Esophagus squamous epithelium (tissue), 5 donors: ENCODE measurements at regions not wholly inside any gene's neighbourhood (a gene's known extent, or its start where the extent isn't known, plus 50 kb on each side); places are given as distances from the start of the nearest gene placed in this dataset.

ENCODE experiments used
- DNase-seq: peaks from one replicate; lab custom pipeline; 2025; lab: John Stamatoyannopoulos, UW
- H3K27ac ChIP-seq, 4 donors: fragments of 200-600 bp; sonication (generic); one replicate each; pipeline ENCODE4 v1.5.1; 2016 to 2019; ENCODE audit warnings: mild to moderate bottlenecking in 1 of 4
- H3K27me3 ChIP-seq, 4 donors: fragments of 200-600 bp; sonication (generic); 1 replicate in 3 of 4; 2 replicates in 1 of 4; pipeline versions ENCODE4 v1.5.1 to v1.6.0; 2017 to 2021; ENCODE audit warnings: antibody characterized with exemption in 1 of 4
- H3K36me3 ChIP-seq, 3 donors: fragments of 200-600 bp; sonication (generic); one replicate each; pipeline ENCODE4 v1.5.1; 2016 to 2019
- H3K4me1 ChIP-seq, 3 donors: fragments of 200-600 bp; sonication (generic); one replicate each; pipeline ENCODE4 v1.5.1; 2017 to 2019
- H3K4me3 ChIP-seq, 4 donors: fragments of 200-600 bp; sonication (generic); 1 replicate in 3 of 4; 2 replicates in 1 of 4; pipeline ENCODE4 v1.5.1; 2016 to 2019; ENCODE audit warnings: mild to moderate bottlenecking in 2 of 4, moderate library complexity in 1 of 4
- H3K9me3 ChIP-seq, 3 donors: fragments of 200-600 bp; sonication (generic); one replicate each; pipeline ENCODE4 v1.5.1; 2016 to 2019
- CTCF ChIP-seq, 6 experiments: fragments of 450-650 bp in 4 of 6; fragments of 200-600 bp in 2 of 6; sonication (generic) in 2 of 6; IDR thresholded peaks; one replicate each; pipeline ENCODE4 v1.5.1; 2016 to 2019; ENCODE audit warnings: antibody characterized with exemption in 6 of 6, mild to moderate bottlenecking in 4 of 6, moderate library complexity in 4 of 6
- POLR2A ChIP-seq, 4 donors: fragments of 450-650 bp; IDR thresholded peaks; one replicate each; pipeline ENCODE4 v1.6.1; 2017; ENCODE audit warnings: antibody characterized with exemption in 4 of 4, mild to moderate bottlenecking in 4 of 4, moderate library complexity in 3 of 4
- WGBS, 2 donors: methylation state at CpG; one replicate each; pipeline ENCODE4 v1.1.5; 2018; 5-methylcytosine and 5-hydroxymethylcytosine counted together
- intact Hi-C: fragments of 100-400 bp; cut with DNase I; formaldehyde crosslinking; loops from one replicate; pipeline ENCODE4 v1.15.0; 2022
- small RNA-seq, 4 donors: library from RNA; depleted of rRNA; stranded (forward); fragments of <200 nt; gene quantifications; one replicate each; pipeline ENCODE3, GENCODE V24; 2016
- donor health status: DM: yes; HTN: yes; CAD: no.

GRCh38 chr12:33967760-33968159 is 54.5 kb upstream of the ALG10 start:
- DNase-seq = no peak
- no peak for TF ChIP-seq POLR2A (IDR thresholded peaks at IDR 0.05)
- no peak for TF ChIP-seq CTCF (IDR thresholded peaks at IDR 0.05)
- H3K4me3 ChIP-seq = no peak overlapping the region
- H3K27ac ChIP-seq = no peak overlapping the region
- no peaks in the 10 kb centered on the region for H3K4me1 ChIP-seq
- no peaks in the 10 kb centered on the region for H3K27me3 ChIP-seq
- 60 to 62% methylated on average over 1 of the region's 1 CpG for WGBS, 2 donors
- no peaks in the 10 kb centered on the region for H3K36me3 ChIP-seq
- intact Hi-C loops = no loop called here
- peaks cover 0 to 4% (median 0%) of the 10 kb centered on the region in 3 donors for H3K9me3 ChIP-seq

Small RNA genes lying in the stretch of these regions (small RNA-seq; reads per million reads assigned to genes)
- 0 reads per million in 4 donors for gene RNU6-400P
- 0 reads per million in 4 donors for gene RNU6-472P
